Activated B cell treated with CpG ODN at 0.5 μM for 24 hours (primary cell): ENCODE measurements at regions not wholly inside any gene's neighbourhood (a gene's known extent, or its start where the extent isn't known, plus 50 kb on each side); places are given as distances from the start of the nearest gene placed in this dataset.

ENCODE experiments used
- ATAC-seq: fragments of 200-7000 bp; cut with Tn5 transposase; one replicate; pipeline ENCODE4 v1.10.0; 2021; ENCODE audit warnings: low read depth, mild to moderate bottlenecking, moderate library complexity
- CTCF ChIA-PET: fragments of 350-600 bp; sonication (Branson Sonifier 250); formaldehyde crosslinking; loops from one replicate; lab custom pipeline; 2021; ENCODE audit warnings: antibody characterized with exemption; lab: Charles Lee
- POLR2A ChIA-PET: fragments of 350-600 bp; sonication (Branson Sonifier 250); formaldehyde crosslinking; loops from one replicate; lab custom pipeline; 2021; ENCODE audit warnings: antibody characterized with exemption; lab: Charles Lee
- DNase-seq: peaks from one replicate; pipeline ENCODE4 v3.0.0; 2022
- H3K27ac Mint-ChIP-seq: one replicate; pipeline ENCODE4 v1.8.0; 2020; ENCODE audit warnings: mixed read lengths
- H3K27me3 Mint-ChIP-seq: one replicate; pipeline ENCODE4 v1.8.0; 2021; ENCODE audit warnings: mixed read lengths
- H3K36me3 Mint-ChIP-seq: one replicate; pipeline ENCODE4 v1.8.0; 2021; ENCODE audit warnings: low read depth, mixed read lengths
- H3K4me1 Mint-ChIP-seq: one replicate; pipeline ENCODE4 v1.8.0; 2021; ENCODE audit warnings: mixed read lengths
- H3K4me3 Mint-ChIP-seq: one replicate; pipeline ENCODE4 v1.8.0; 2020; ENCODE audit warnings: mild to moderate bottlenecking, mixed read lengths
- H3K9me3 Mint-ChIP-seq: one replicate; pipeline ENCODE4 v1.8.0; 2020; ENCODE audit warnings: mixed read lengths
- CTCF ChIP-seq: fragments of 200-600 bp; IDR thresholded peaks from one replicate; pipeline ENCODE4 v1.8.0; 2022; ENCODE audit warnings: antibody characterized with exemption, mild to moderate bottlenecking
- intact Hi-C: fragments of 100-400 bp; cut with micrococcal nuclease; formaldehyde crosslinking; loops from one replicate; pipeline ENCODE4 v1.15.1; 2024

GRCh38 chr10:78461333-78461732 is 427.7 kb downstream of the RPS24 start:
- Mint-ChIP-seq H3K27ac (no peak overlapping the region), H3K4me3 (no peak overlapping the region), H3K36me3 (no peaks in the 10 kb centered on the region), H3K4me1 (no peaks in the 10 kb centered on the region), H3K9me3 (no peaks in the 10 kb centered on the region), H3K27me3 (peaks cover 14% of the 10 kb centered on the region)
- no peak for ATAC-seq
- POLR2A ChIA-PET: no interaction called here
- TF ChIP-seq CTCF: no peak
- intact Hi-C loops: no loop called here
- CTCF ChIA-PET: no interaction called here
- DNase-seq: no peak

- POLR2A ChIA-PET: no interaction called here
- H3K4me1 Mint-ChIP-seq: no peaks in the 10 kb centered on the region
- intact Hi-C loops: no loop called here
- H3K27me3 Mint-ChIP-seq: peaks cover 14% of the 10 kb centered on the region
- TF ChIP-seq CTCF: no peak
- no peaks in the 10 kb centered on the region for H3K36me3 Mint-ChIP-seq
- CTCF ChIA-PET: no interaction called here
- DNase-seq (no peak), ATAC-seq (no peak)
- no peak overlapping the region for H3K4me3 Mint-ChIP-seq
- no peak overlapping the region for H3K27ac Mint-ChIP-seq
- H3K9me3 Mint-ChIP-seq: no peaks in the 10 kb centered on the region
These were observed 428.5 kb downstream of the RPS24 start for GRCh38 chr10:78462176-78462575.

- POLR2A ChIA-PET: no interaction called here
- H3K9me3 Mint-ChIP-seq: peaks cover 4% of the 10 kb centered on the region
- H3K27ac Mint-ChIP-seq: no peak overlapping the region
These were observed 429.1 kb downstream of the RPS24 start for GRCh38 chr10:78462726-78463228.

GRCh38 chr10:78464118-78464855 is 430.6 kb downstream of the RPS24 start:
- CTCF ChIA-PET: no interaction called here
- H3K27me3 Mint-ChIP-seq: peaks cover 14% of the 10 kb centered on the region
- no peak overlapping the region for H3K27ac Mint-ChIP-seq
- ATAC-seq: no peak
- peaks cover 4% of the 10 kb centered on the region for H3K9me3 Mint-ChIP-seq
- no peak for TF ChIP-seq CTCF
- intact Hi-C loops: no loop called here
- H3K36me3 Mint-ChIP-seq: no peaks in the 10 kb centered on the region
- DNase-seq: no peak
- no peak overlapping the region for H3K4me3 Mint-ChIP-seq
- H3K4me1 Mint-ChIP-seq: no peaks in the 10 kb centered on the region
- POLR2A ChIA-PET: no interaction called here

More at GRCh38 chr10:78462726-78463228, 429.1 kb downstream of the RPS24 start:
- CTCF ChIA-PET: no interaction called here
- DNase-seq: no peak
- intact Hi-C loops: no loop called here
- H3K27me3 Mint-ChIP-seq: peaks cover 14% of the 10 kb centered on the region
- ATAC-seq: no peak
- H3K36me3 Mint-ChIP-seq: no peaks in the 10 kb centered on the region
- no peak for TF ChIP-seq CTCF
- no peaks in the 10 kb centered on the region for H3K4me1 Mint-ChIP-seq
- no peak overlapping the region for H3K4me3 Mint-ChIP-seq

- H3K4me3 Mint-ChIP-seq: no peak overlapping the region
- TF ChIP-seq CTCF: no peak
- no peak for ATAC-seq
These were observed 431.2 kb downstream of the RPS24 start for GRCh38 chr10:78464856-78465267.

More at GRCh38 chr10:78464856-78465267, 431.2 kb downstream of the RPS24 start:
- DNase-seq: no peak
- H3K9me3 Mint-ChIP-seq: peaks cover 4% of the 10 kb centered on the region
- H3K4me1 Mint-ChIP-seq: no peaks in the 10 kb centered on the region
- no peaks in the 10 kb centered on the region for H3K36me3 Mint-ChIP-seq
- CTCF ChIA-PET: no interaction called here
- H3K27ac Mint-ChIP-seq: no peak overlapping the region
- peaks cover 14% of the 10 kb centered on the region for H3K27me3 Mint-ChIP-seq
- intact Hi-C loops: no loop called here
- POLR2A ChIA-PET: no interaction called here
